Muscle of arm (tissue), 1 donor: ENCODE measurements at regions not wholly inside any gene's neighbourhood (a gene's known extent, or its start where the extent isn't known, plus 50 kb on each side); places are given as distances from the start of the nearest gene placed in this dataset.
A peak's percentile ranks its signal among the peaks of the same experiment; 100 is the strongest.

Source experiments
- DNase-seq: peaks from one replicate; pipeline ENCODE4 v3.0.0-alpha.2; 2013

DNA sequence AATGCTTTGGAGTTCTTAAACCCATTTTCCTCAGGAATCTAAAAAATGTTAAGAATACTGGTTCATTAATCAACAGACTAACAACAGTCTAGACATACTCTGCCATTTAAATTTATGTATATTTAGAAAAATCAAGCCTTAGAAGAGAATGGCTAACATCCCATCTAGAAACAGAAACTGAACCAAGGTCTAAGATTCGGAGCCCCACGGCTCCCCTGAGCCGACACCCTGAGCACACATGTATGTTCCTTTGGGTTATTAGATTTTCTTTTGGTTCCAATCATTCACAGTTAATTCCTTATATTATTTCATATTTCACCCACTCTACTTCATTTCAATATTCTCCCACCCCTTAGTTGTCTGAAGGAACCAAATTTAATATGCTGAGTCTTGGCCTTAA is 94.8 kb upstream of the HNRNPA3 start:
- DNase-seq = peak; percentile 2

DNA sequence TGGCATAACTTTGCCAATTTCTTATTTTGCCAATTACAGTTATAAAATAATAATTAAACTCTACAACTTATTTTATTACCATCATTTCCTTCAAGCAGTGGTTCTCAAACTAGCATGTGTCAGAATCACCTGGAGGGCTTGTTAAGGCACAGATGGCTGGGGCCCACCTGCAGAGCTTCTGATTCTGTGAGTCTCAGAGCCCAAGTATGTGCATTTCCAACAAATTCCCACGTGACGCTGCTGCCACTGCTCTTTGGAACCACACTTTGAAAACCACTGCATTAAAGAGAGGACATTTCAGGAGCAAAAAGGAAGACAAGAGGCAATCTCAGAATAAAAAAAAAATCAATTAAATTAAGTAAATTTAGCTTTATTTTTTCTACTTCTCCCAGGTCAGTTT is 94.0 kb upstream of the HNRNPA3 start:
- DNase-seq = no peak

DNA sequence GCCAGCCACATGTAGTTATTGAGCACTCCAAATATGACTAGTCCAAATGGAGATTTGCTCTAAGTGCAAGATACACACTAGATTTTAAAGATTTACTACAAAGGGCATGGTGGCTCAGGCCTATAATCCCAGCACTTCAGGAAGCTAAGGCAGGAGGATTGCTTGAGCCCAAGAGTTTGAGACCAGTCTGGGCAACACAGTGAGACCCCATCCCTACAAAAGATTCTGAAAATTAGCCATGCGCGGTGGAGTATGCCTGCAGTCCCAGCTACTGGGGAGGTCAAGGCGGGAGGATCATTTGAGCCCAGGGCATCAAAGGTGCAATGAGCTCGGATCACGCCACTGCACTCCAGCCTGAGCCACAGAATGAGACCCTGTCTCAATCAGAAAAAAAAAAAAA is 93.5 kb upstream of the HNRNPA3 start:
- no peak for DNase-seq

DNA sequence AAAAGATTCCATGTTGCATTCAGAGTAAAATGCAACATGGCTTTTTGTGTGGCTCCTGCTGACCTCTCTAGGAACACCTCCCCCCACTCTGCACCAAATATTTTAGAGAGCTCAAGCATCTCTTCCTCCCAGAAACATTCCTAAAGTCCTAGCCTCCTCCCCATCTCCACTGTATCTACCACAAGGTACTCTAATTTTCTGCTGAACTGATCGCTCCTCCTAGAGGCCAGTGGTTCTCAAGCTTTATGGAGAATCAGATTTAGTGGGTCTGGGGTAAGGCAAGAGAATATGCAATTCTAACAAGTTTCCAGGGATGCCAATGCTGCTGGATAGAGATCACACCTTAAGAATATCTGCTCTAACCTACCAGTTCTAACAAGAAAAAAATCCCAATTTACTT is 89.5 kb upstream of the HNRNPA3 start:
- DNase-seq = no peak

DNA sequence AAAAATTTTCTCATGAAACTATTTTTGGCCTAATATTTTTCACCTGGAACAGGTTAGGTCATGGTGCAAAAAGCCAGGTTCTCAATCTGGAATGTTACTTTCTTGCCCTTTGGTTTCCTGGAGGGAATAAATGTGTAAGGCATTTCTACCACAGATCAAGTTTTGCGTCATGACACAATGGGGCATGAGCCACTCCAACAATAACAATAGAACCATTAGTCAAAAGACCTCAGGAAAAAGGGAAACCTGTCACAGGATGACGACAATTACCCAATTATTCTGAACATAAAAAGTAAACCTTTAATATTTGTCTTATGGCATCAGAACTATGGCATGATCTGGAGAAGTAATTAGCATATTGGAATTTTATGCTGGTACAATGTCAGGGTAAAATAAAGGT is 88.2 kb upstream of the HNRNPA3 start:
- DNase-seq = no peak

DNA sequence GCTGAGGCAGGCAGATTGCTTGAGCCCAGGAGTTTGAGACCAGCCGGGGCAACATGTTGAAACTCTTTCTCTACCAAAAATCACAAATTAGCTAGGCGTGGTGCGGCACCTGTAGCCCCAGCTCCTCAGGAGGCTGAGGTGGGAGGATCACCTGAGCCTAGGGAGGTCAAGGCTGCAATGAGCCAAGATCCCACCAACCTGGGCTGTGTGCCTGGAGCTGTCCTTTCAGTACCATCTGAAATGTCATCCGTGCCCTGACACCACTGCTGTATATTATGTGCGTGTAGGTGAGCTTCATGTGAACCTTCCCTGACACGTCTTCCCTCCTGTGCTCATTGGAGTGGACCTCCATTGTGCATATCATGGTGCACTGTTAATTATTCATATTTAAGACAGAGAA is 84.8 kb upstream of the HNRNPA3 start:
- DNase-seq = no peak

DNA sequence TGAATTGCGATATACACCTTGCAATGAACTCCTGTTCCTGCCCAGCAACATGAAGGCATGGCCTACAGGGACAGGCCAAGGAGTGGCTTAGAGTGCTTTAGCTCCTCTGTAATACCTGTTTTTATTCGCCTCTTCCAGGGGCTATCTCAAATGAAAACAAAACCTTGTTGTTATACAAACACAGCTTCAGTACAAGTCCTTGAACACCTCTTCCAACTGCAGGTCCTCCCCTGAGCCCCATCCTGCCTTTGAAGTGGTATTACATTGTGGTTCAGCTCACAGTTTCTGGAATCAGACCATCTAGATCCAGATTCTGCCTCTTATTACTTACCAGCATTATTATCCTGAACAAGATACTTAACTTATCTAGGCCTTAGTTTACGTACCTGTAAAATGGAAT is 83.0 kb upstream of the HNRNPA3 start:
- no peak for DNase-seq

DNA sequence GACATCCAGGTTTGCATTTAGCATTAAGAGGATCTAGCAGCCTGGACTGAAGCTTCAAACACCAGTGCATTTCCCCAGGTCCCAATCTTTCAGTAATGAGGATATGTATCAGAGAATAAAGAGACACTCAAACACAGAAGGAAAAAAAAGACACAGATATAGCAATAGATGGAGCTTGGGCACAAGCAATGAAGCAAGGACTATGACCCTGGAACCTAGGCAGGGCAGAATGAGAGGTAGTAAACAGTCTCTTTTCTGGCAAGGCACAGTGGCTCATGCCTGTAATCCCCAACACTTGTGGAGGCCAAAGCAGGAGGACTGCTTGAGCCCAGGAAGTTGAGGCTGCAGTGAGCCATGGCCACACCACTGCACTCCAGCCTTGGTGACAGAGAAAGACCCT is 80.7 kb upstream of the HNRNPA3 start:
- no peak for DNase-seq

DNA sequence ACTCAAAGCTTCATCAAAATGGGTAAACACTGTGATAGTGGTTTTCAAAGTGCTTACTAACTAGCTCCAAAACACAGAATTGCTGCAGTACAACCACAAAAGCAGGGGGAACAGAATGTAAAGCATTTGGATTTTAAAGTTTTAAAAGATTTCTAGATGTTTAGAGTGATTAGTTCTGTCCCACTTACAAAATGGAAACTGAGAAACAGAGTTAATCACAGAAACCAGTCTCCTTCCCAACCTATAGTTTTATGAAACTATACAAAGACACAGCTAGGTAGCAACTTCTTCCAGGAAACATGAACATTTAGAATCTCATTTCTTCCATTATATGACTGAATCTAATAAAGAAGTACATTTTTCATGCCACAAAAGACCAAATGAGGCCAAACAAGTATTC is 73.8 kb upstream of the HNRNPA3 start:
- DNase-seq = no peak

DNA sequence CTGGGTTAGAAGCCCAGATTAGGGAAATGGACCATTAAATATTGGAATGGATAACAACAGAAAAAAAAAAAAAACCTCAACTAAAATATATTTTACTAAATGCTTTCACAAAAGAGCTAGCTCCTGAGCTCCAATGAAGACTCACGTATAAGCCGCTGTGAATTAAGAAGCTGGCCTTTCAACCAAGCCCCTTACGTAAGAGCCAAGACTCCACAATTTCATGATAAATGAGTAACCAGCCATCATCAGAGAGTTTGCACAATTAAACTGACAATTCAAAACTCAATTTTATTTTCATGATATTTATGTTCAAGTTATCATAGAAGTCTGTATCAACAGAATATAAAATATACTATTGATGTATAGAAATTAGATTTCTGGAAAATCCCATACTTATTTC is 70.7 kb upstream of the HNRNPA3 start:
- no peak for DNase-seq

DNA sequence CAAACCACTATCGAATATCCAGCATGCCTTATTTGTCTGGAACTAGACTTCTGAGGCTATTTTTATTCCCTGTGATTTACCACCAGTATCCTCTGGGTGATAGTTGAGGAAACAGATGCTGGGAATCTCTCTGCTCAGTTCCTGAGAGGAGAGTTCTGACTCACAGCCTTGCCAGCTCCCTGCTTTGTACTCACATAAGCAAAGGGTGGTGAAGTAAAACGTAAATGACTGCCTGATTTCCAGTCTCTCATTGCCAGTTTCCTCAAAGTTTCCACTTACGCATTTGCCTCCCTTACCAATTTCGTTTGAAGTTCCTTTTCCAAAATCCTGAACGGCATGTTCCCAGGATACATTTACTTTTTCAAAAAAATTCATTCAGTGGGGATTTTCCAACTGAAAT is 69.2 kb upstream of the HNRNPA3 start:
- DNase-seq = peak; percentile 61

DNA sequence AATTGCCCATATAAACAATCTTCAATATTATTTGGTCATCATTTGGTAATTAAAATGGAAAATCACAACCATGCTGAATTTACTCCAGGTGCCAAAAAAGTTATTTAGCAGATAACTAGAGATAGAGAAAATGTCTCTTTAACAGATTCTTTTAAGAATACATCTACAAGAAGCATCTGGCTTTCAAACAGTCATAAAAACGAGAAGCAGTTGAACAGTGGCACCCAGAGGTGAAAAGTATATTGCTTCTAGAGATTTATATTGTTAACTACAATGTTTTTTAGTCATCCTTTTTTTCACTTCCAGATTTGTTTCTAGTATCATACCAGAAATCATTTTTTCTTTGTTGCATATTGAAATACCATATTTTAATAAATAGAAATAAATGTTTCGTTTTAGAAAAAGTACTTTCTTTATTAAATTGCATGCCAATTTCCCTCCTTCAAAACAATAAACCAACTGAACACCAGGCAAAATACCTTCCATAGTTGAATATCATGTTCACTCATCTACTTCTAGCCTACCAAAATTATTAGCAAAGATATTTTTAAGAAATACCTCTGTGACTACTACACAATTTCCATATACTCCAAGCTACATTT is 65.4 kb upstream of the HNRNPA3 start:
- DNase-seq = peak; percentile 73

DNA sequence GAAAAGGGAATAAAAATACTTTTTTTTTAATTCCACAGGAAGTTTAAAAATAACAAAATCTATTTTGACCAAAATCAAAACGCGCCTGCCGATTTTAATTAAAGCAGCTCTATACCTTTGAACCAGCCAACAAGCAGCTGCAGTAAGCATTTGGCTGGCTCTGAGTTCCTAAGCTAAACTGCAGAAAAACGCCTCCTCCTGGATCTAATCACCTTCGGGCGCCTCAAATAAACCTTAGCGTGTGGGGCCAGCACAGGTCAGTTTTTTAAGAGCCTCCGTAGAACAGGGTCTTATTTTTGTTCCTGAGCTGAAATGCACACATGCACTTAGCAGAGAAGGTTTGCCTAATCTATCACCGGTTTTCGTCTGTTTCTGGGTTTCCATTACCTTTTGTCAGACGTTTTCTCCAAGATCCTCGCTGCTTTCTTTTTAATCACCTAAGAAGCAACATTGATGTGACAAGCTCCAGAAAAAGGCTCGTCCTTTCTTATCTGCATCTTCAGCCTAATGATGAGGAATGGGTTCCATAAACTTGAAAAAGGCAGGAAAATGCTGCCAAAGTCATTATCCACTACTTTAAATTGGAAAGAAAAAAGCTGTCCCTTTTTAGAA is 64.7 kb upstream of the HNRNPA3 start:
- DNase-seq = no peak

DNA sequence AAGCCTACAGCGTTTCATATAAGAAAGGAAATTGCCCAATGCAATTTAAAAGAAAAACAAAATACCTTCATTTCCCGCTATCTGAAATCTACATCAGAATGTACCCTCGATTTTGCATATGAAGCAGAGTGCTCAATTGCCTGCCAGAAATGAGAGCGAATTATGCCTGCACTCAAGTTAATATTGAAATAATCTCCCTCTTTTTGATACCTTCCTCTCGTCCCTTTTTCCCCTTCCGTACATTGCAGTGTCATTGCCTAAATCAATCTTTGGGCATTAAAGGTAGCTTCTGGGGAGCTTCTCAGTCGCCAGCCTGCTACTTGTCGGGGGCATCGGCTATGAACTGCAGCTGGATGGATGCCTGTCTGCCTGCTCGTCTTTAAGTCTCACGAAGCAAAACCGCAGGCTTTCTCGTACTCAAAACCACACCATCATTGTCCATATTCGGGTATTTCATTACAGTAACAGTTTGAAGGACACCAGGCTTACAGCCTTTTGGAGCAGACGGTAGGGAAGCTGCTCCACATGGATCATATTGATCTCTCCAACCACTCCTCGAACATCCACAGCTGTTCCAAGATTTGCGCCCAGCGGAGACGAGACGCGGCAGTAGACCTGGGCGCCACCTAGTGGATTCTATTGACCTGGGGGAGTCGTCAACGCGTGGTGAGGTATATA is 64.0 kb upstream of the HNRNPA3 start:
- DNase-seq = peak; percentile 85

DNA sequence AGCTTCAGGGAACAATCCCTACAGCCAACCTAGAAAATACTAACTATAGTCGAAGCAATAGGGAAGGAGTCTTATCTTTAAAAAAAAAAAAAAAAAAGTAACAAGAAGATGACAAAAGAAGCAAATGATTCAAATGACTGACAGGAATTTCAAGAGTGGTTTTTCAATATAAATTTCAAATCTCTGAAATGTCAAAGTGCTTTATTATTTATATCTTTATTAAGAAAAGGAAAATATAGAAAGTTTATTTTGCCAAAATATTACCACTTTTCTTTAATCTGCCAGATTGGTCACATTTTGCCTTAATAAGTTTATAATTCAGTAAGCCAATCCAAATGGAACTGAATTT is 63.5 kb upstream of the HNRNPA3 start:
- no peak for DNase-seq

DNA sequence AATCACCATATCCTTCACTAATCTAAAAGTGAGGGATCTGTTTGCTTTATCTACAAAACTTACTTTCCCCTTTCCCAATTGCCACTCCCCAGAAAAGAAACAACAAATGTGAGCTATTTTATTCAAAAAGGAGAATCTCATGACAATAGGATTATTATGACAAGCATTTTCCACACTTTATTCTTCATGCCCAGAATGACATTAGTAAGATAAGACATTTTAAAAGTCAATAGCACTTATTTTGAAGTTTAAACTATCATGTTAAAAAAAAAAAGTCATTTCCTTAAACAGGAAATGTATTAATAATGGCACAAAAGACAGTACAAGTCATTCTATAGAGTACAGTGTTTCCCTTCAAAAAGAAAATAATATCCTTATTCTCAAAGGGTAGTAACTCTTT is 58.8 kb upstream of the HNRNPA3 start:
- DNase-seq = no peak

DNA sequence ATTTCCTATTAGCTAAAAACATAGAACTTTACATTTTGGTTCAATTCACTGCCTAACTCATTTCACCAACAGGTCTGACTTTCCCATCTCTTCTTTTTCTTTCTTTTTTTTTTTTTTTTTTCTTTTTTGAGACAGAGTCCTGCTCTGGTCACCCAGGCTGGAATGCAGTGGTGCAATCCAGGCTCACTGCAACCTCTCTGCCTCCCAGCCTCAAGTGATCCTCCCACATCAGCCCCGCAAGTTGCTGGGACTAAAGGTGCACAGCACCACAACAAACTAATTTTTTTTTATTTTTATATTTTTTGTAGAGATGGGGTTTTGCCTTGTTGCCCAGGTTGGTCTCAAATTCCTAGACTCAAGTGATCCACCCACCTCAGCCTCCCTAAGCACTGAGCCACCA is 57.8 kb upstream of the HNRNPA3 start:
- no peak for DNase-seq

DNA sequence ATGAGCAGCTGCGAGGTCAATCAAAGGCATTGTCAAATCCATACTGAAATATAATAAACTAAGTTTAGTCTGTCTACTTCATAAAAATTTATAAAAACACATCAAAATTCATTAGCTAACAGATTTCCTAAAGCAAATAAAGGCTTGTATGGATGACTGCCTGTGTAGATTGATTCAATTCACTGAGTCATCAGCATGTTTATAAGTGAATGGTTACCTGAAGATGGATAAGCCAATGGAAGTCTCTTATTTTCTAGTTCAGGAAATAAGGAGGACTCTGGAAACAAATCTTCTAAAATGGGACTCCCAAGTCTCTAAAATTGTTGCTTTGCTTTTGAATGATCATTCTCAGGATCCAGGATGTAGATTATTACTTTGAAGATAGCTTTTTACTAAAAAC is 57.0 kb upstream of the HNRNPA3 start:
- DNase-seq = no peak

DNA sequence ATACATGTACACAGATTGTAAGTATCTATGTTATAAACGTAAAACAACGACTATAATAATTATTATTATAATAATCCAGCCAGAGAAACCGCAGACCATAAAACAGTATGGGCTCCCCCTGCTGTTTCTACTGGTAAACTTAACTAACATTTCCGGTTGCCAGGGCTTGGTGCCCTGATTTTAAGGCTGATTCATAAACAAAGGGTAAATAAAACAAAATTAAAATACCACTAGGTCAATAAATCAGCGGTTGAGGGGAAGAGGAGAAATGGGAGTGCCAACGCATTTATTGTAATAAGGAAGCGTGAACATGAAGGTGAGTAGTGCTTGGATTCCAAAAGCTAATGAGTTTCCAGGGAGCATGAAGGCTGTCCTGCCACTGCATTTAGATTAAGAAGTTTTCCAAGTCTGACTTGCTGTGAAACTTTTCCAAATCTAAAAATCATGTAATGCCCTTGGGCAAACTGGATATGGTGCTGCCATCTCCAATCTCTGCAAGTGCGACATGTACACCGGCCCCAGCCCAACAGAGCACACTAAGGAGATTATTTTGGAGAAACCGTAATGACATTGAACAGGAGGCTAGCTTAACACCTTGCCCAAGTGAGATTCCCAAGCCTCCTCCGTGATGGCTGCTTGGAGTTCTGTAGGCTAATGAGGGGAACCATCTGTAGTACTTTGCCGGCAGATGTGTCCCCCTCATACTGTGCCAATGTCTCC is 50.7 kb upstream of the HNRNPA3 start:
- DNase-seq = peak; percentile 38
